ENCODE measurements at regions not wholly inside any gene's neighbourhood (a gene's known extent, or its start where the extent isn't known, plus 50 kb on each side); places are given as distances from the start of the nearest gene placed in this dataset.
A peak's percentile ranks its signal among the peaks of the same experiment; 100 is the strongest.

DNA sequence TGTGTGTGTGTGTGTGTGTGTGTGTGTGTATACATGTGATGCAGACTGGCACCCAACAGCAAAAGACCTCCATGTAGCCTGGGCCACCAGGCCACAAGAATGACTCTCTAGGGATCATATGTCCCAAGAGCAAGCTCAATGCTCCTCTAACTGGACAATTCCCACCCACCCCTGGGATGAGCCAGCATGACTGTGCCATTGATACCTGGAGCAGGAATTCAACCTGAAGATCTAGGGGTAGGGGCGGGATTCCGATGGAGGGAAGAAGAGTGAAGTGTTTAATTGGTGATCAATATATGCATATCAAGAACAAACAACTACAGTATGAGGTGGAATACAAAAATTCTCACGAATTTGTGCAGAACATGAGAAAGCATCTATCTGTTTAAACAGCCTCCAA, 136.2 kb downstream of the PSMG1 start:
- Mint-ChIP-seq H3K36me3 (ENCODE audit: low read depth, unreplicated experiment) (peaks cover 2% of the 10 kb centered on the region), H3K27me3 (ENCODE audit: unreplicated experiment) (peaks cover 5% of the 10 kb centered on the region), H3K4me1 (ENCODE audit: unreplicated experiment) (peaks cover 17% of the 10 kb centered on the region), H3K27ac (ENCODE audit: unreplicated experiment) (peak overlapping the region; percentile 57), H3K4me3 (ENCODE audit: unreplicated experiment) (no peak overlapping the region), H3K9me3 (ENCODE audit: unreplicated experiment) (no peaks in the 10 kb centered on the region)
- TF ChIP-seq, protein P1, sequence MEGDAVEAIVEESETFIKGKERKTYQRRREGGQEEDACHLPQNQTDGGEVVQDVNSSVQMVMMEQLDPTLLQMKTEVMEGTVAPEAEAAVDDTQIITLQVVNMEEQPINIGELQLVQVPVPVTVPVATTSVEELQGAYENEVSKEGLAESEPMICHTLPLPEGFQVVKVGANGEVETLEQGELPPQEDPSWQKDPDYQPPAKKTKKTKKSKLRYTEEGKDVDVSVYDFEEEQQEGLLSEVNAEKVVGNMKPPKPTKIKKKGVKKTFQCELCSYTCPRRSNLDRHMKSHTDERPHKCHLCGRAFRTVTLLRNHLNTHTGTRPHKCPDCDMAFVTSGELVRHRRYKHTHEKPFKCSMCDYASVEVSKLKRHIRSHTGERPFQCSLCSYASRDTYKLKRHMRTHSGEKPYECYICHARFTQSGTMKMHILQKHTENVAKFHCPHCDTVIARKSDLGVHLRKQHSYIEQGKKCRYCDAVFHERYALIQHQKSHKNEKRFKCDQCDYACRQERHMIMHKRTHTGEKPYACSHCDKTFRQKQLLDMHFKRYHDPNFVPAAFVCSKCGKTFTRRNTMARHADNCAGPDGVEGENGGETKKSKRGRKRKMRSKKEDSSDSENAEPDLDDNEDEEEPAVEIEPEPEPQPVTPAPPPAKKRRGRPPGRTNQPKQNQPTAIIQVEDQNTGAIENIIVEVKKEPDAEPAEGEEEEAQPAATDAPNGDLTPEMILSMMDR (IDR thresholded peaks at IDR 0.05; ENCODE audit: unreplicated experiment) = no peak
- DNase-seq (ENCODE audit: low spot score) = no peak

DNA sequence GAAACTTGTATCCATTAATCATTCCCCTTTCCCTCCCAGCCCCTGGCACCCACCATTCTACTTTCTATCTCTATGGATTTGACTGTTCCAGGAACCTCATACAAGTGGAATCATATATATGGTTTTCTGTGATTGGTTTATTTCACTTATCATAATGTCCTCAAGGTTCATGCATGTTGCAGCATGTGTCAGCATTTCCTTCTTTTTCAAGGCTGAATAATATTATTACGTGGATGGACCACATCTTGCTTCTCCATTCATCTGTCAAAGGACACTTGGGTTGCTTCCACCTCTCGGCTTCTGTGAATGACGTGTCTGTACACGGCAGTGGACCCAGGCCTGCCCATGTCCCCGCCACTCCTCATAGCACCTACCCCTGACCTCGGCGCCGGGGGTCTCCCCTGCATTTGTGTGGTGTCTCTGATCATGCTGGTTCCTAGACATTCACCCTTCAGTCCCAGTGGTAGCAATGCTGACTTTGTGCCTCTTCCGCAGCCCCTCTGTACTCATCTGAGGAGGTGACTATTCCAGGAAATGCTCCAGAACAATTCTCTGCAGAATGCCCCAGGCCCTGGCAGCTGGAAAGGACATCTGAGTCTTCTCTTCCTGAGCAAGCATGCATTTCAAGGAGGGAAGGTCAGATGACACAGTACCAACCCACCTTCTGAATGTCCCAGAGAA, 136.9 kb downstream of the PSMG1 start:
- H3K27ac Mint-ChIP-seq (ENCODE audit: unreplicated experiment) = peak overlapping the region; percentile 37
- peaks cover 6% of the 10 kb centered on the region for H3K27me3 Mint-ChIP-seq (ENCODE audit: unreplicated experiment)
- TF ChIP-seq, protein P1 (IDR thresholded peaks at IDR 0.05; ENCODE audit: unreplicated experiment) = no peak

DNA sequence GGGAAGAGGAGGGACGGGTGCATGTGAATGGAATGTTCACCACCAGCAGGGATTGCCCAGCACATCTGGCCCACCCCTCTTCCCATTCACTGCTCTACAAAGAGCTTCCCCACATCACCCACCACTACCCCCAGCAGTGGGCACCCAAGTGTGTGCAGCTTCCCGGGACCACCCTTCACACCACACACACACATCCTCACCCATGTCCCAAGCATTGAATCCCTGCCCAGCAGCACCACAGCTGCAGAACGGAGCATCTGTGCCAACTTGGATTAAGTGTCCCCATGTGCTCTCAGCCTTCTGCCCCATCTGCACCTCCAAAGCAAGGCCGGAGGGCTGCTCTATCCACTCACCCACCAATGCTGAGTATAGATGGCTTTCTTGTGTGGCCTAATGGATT, 141.4 kb downstream of the PSMG1 start:
- peaks cover 5% of the 10 kb centered on the region for H3K27me3 Mint-ChIP-seq (ENCODE audit: unreplicated experiment)
- TF ChIP-seq, protein P1 (IDR thresholded peaks at IDR 0.05; ENCODE audit: unreplicated experiment) = no peak
- no peak overlapping the region for H3K27ac Mint-ChIP-seq (ENCODE audit: unreplicated experiment)
- DNase-seq (ENCODE audit: low spot score) = no peak
- peaks cover 37% of the 10 kb centered on the region for H3K4me1 Mint-ChIP-seq (ENCODE audit: unreplicated experiment)
- H3K36me3 Mint-ChIP-seq (ENCODE audit: low read depth, unreplicated experiment) = peaks cover 4% of the 10 kb centered on the region
- H3K4me3 Mint-ChIP-seq (ENCODE audit: unreplicated experiment) = no peak overlapping the region
- H3K9me3 Mint-ChIP-seq (ENCODE audit: unreplicated experiment) = no peaks in the 10 kb centered on the region

More for the DNA sequence above, 136.9 kb downstream of the PSMG1 start:
- peaks cover 23% of the 10 kb centered on the region for H3K4me1 Mint-ChIP-seq (ENCODE audit: unreplicated experiment)
- H3K4me3 Mint-ChIP-seq (ENCODE audit: unreplicated experiment) = no peak overlapping the region
- no peaks in the 10 kb centered on the region for H3K9me3 Mint-ChIP-seq (ENCODE audit: unreplicated experiment)
- no peak for DNase-seq (ENCODE audit: low spot score)
- peaks cover 4% of the 10 kb centered on the region for H3K36me3 Mint-ChIP-seq (ENCODE audit: low read depth, unreplicated experiment)

DNA sequence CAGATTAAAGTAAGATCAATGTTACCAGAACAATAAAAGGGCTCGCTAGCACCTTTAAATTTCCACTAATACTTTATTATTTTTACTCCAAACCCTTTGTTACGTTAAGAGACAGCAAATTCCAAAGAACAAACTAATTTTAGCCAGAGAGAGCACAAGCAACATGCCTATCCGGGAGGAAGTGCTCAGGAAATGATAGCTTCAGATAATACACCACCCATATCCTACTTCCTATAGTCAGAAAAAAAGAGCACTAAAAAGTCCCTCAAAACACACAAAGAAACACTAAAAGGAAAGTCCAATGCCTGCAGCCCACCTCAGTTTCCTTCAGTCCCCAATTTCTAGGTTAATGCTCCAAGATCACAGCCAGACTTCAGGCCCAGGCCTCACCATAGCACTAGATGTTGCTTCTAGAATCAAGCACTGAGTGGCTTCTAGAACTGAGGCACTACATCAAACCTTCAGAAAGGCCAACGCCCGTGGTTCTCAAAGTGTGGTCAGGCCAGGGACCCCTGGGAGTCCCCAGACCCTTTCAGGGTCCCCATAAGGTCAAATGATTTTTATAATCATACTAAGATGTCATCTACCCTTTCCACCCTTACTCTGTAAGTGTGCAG, 142.6 kb downstream of the PSMG1 start:
- TF ChIP-seq, protein P1 (IDR thresholded peaks at IDR 0.05; ENCODE audit: unreplicated experiment) = no peak
- Mint-ChIP-seq H3K9me3 (ENCODE audit: unreplicated experiment) (no peaks in the 10 kb centered on the region), H3K36me3 (ENCODE audit: low read depth, unreplicated experiment) (peaks cover 4% of the 10 kb centered on the region), H3K27me3 (ENCODE audit: unreplicated experiment) (peaks cover 5% of the 10 kb centered on the region), H3K27ac (ENCODE audit: unreplicated experiment) (peak overlapping the region; percentile 91), H3K4me3 (ENCODE audit: unreplicated experiment) (no peak overlapping the region), H3K4me1 (ENCODE audit: unreplicated experiment) (peaks cover 35% of the 10 kb centered on the region)
- DNase-seq (ENCODE audit: low spot score) = no peak

DNA sequence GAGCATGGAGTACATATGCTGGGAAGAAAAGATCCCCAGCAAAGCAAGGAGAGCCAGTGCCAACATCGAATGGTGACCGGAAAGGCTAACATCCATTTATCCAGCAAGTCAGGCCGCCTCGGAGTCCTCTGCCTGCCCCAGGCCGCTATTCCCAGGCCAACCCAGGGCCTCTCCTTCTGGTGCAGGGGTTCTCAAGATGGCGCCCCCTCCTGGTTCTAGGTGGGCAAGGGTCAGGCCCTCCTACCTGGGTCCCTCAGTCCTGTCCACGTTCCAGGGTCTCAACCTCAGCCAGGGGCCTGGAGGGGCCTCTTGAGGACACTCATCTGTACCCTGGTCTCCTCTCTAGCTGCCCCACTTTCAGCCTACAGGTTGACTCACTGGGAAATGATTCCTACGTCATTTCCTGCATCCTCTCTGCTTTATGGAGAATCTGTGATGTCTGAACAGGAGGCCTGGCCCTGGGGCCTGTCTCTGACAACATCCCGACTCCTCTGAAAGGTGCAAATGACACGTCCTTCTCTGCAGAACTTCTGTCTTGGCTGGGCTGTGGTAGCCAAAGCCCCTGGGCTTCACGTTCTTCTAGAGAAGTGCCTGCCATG, 145.3 kb downstream of the PSMG1 start:
- peaks cover 7% of the 10 kb centered on the region for H3K36me3 Mint-ChIP-seq (ENCODE audit: low read depth, unreplicated experiment)
- no peak overlapping the region for H3K27ac Mint-ChIP-seq (ENCODE audit: unreplicated experiment)
- no peaks in the 10 kb centered on the region for H3K9me3 Mint-ChIP-seq (ENCODE audit: unreplicated experiment)
- DNase-seq (ENCODE audit: low spot score) = no peak
- H3K4me3 Mint-ChIP-seq (ENCODE audit: unreplicated experiment) = no peak overlapping the region
- H3K4me1 Mint-ChIP-seq (ENCODE audit: unreplicated experiment) = peaks cover 38% of the 10 kb centered on the region
- TF ChIP-seq, protein P1 (IDR thresholded peaks at IDR 0.05; ENCODE audit: unreplicated experiment) = peak; percentile 33
- peaks cover 7% of the 10 kb centered on the region for H3K27me3 Mint-ChIP-seq (ENCODE audit: unreplicated experiment)
